ENCODE measurements at regions not wholly inside any gene's neighbourhood (a gene's known extent, or its start where the extent isn't known, plus 50 kb on each side); places are given as distances from the start of the nearest gene placed in this dataset.

GRCh38 chr3:124092811-124093210 is 100.9 kb upstream of the ROPN1 start:
- DNase-seq = no peak

GRCh38 chr3:124094496-124094895 is 102.6 kb upstream of the ROPN1 start:
- DNase-seq = no peak

GRCh38 chr3:124097362-124098131 is 105.6 kb upstream of the ROPN1 start:
- no peak for DNase-seq

GRCh38 chr3:124101643-124102042 is 109.7 kb upstream of the ROPN1 start:
- no peak for DNase-seq

GRCh38 chr3:124107104-124107890 is 115.4 kb upstream of the ROPN1 start:
- DNase-seq = no peak

- DNase-seq = no peak
Observed at GRCh38 chr3:124108446-124108845, 116.5 kb upstream of the ROPN1 start.

GRCh38 chr3:124113485-124113884 is 121.6 kb upstream of the ROPN1 start:
- no peak for DNase-seq

GRCh38 chr3:124115279-124115678 is 123.4 kb upstream of the ROPN1 start:
- DNase-seq = no peak

GRCh38 chr3:124115956-124116355 is 124.0 kb upstream of the ROPN1 start:
- DNase-seq = no peak

- DNase-seq = no peak
Observed at GRCh38 chr3:124116906-124117305, 125.0 kb upstream of the ROPN1 start.

- no peak for DNase-seq
Observed at GRCh38 chr3:124117486-124117885, 125.6 kb upstream of the ROPN1 start.

GRCh38 chr3:124118397-124118796 is 126.5 kb upstream of the ROPN1 start:
- DNase-seq = no peak

- no peak for DNase-seq
Observed at GRCh38 chr3:124119056-124119716, 127.3 kb upstream of the ROPN1 start.

- DNase-seq = no peak
Observed at GRCh38 chr3:124121379-124122312, 129.7 kb upstream of the ROPN1 start.

- no peak for DNase-seq
Observed at GRCh38 chr3:124125315-124125714, 133.4 kb upstream of the ROPN1 start.

- DNase-seq = no peak
Observed at GRCh38 chr3:124126436-124127023, 134.6 kb upstream of the ROPN1 start.

- DNase-seq = no peak
Observed at GRCh38 chr3:124131158-124131557, 139.2 kb upstream of the ROPN1 start.

GRCh38 chr3:124131580-124131979 is 139.7 kb upstream of the ROPN1 start:
- DNase-seq = no peak

GRCh38 chr3:124132813-124133212 is 140.9 kb upstream of the ROPN1 start:
- DNase-seq = no peak

- no peak for DNase-seq
Observed at GRCh38 chr3:124133366-124133940, 141.5 kb upstream of the ROPN1 start.

GRCh38 chr3:124137216-124137615 is 145.3 kb upstream of the ROPN1 start:
- DNase-seq = no peak

- no peak for DNase-seq
Observed at GRCh38 chr3:124138148-124138547, 146.2 kb upstream of the ROPN1 start.

Data from activated CD8-positive, alpha-beta memory T cell treated with anti-CD3 and anti-CD28 coated beads, Interleukin-2, amount 50 U/mL, for 4 hours (primary cell).